ENCODE measurements at regions not wholly inside any gene's neighbourhood (a gene's known extent, or its start where the extent isn't known, plus 50 kb on each side); places are given as distances from the start of the nearest gene placed in this dataset.

- no peak for TF ChIP-seq POLR2A (IDR thresholded peaks at IDR 0.05; ENCODE audit: low read depth, low read length)
- no peak for TF ChIP-seq POLR2AphosphoS5 (IDR thresholded peaks at IDR 0.05; ENCODE audit: low read depth, low read length)
- TF ChIP-seq TAF1 (IDR thresholded peaks at IDR 0.05; ENCODE audit: borderline replicate concordance, low read depth, low read length) = no peak
Measured at GRCh38 chr2:49332415-49332814, 178.1 kb upstream of the FSHR start.

Measured in GM12892 (cell line).